HUES64 (cell line): ENCODE measurements at regions not wholly inside any gene's neighbourhood (a gene's known extent, or its start where the extent isn't known, plus 50 kb on each side); places are given as distances from the start of the nearest gene placed in this dataset.

Experiments
- H3K27ac ChIP-seq: 2 replicates; pipeline ENCODE4 v1.7.0; 2013; ENCODE audit warnings: low read depth, low read length, inconsistent platforms
- H3K27me3 ChIP-seq: 2 replicates; pipeline ENCODE4 v1.6.1; 2013; ENCODE audit warnings: mild to moderate bottlenecking, low read length; ENCODE audit not compliant: insufficient read depth
- H3K36me3 ChIP-seq: 2 replicates; pipeline ENCODE4 v1.6.1; 2013; ENCODE audit warnings: mild to moderate bottlenecking, low read length; ENCODE audit not compliant: insufficient read depth
- H3K4me1 ChIP-seq: 2 replicates; pipeline ENCODE4 v1.6.1; 2013; ENCODE audit warnings: mild to moderate bottlenecking, low read length, moderate library complexity; ENCODE audit not compliant: insufficient read depth
- H3K4me3 ChIP-seq: 2 replicates; pipeline ENCODE4 v1.5.1; 2013; ENCODE audit warnings: mild to moderate bottlenecking, low read length, moderate library complexity
- H3K9ac ChIP-seq: 2 replicates; pipeline ENCODE4 v1.6.1; 2013; ENCODE audit warnings: mild to moderate bottlenecking, low read depth, low read length
- H3K9me3 ChIP-seq: 2 replicates; pipeline ENCODE4 v1.6.1; 2013; ENCODE audit warnings: low read depth, low read length; ENCODE audit not compliant: insufficient read depth
- WGBS: fragments of 150-250, 120-280 bp; methylation state at CpG from one replicate; pipeline ENCODE4 v1.1.7; 2013; ENCODE audit warnings: missing lambda C conversion rate; 5-methylcytosine and 5-hydroxymethylcytosine counted together

GRCh38 chr13:103788061-103788652 lies 721.9 kb upstream of the SLC10A2 start:
- no peak overlapping the region for H3K9ac ChIP-seq
- H3K4me1 ChIP-seq = no peaks in the 10 kb centered on the region
- H3K36me3 ChIP-seq = no peaks in the 10 kb centered on the region
- 93% methylated on average over 2 of the region's 2 CpGs for WGBS
- no peaks in the 10 kb centered on the region for H3K27me3 ChIP-seq
- no peak overlapping the region for H3K4me3 ChIP-seq
- no peak overlapping the region for H3K27ac ChIP-seq
- peaks cover 12% of the 10 kb centered on the region; the same call in 1 of the 2 replicates for H3K9me3 ChIP-seq

DNA sequence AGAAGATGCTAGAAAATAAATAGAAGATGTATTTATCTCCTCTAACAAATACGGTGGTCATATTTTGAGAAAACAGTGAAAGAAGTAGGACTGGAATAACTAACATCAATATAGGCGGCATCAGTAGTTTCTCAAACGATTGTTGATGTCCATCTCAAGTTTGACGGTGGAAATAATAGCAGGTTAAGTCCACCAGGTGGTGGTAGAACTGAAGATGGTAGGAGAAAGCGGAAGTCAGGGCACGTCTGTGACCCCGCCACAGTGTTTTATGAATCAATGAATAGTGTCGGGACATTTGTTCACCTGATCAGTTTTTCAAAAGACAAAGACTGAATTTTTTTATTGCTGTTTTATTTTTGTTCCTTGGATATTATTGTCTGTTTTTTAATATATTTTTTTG lies 706.4 kb upstream of the SLC10A2 start:
- Histone ChIP-seq H3K27me3 (no peaks in the 10 kb centered on the region), H3K4me1 (no peaks in the 10 kb centered on the region), H3K4me3 (no peak overlapping the region), H3K9me3 (no peaks in the 10 kb centered on the region), H3K9ac (no peak overlapping the region), H3K36me3 (no peaks in the 10 kb centered on the region), H3K27ac (no peak overlapping the region)
- 78% methylated on average over 8 of the region's 8 CpGs for WGBS

DNA sequence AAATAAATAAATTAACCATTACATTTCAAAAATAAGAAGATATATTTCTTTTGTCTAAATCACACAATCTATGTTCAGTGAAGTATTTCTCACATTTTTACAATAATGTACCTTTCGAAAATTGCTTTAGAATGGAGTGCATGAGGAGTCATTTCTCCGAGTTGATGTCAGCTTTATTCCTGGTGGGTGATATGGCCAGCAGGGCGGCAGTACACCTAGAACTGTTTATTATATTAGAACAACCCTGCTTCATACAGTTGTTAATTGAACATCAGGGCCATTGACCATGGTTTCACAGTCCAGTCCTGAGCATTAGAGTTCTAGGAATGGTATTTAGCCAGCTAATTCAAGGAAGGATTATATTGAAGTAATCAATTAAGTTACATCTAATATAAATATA lies 696.3 kb upstream of the SLC10A2 start:
- no peaks in the 10 kb centered on the region for H3K4me1 ChIP-seq
- no peak overlapping the region for H3K27ac ChIP-seq
- no peaks in the 10 kb centered on the region for H3K9me3 ChIP-seq
- no peak overlapping the region for H3K9ac ChIP-seq
- WGBS = 97% methylated on average over 3 of the region's 3 CpGs
- H3K36me3 ChIP-seq = no peaks in the 10 kb centered on the region
- no peak overlapping the region for H3K4me3 ChIP-seq
- H3K27me3 ChIP-seq = no peaks in the 10 kb centered on the region

DNA sequence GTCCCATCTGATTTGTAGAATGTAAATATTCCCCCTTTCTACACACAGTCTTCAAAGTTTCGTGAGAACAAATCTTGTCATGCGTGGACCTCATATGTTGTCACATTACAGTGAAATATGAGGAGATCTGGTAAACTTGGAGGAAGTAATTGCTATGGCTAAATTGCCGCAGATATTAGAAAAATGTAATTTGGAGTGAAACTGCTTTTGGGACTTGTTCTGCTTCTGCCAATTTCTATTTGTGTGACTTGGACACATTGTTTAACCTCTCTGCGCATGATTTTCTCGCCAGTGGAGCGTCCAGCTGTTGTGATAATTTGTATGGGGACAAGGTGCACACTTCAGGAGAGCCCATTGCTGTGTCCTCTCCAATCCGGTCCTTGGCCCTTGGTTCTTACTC lies 693.1 kb upstream of the SLC10A2 start:
- Histone ChIP-seq H3K36me3 (no peaks in the 10 kb centered on the region), H3K9me3 (no peaks in the 10 kb centered on the region), H3K4me3 (no peak overlapping the region), H3K27ac (no peak overlapping the region), H3K27me3 (no peaks in the 10 kb centered on the region), H3K4me1 (no peaks in the 10 kb centered on the region), H3K9ac (no peak overlapping the region)
- 83% methylated on average over 7 of the region's 7 CpGs for WGBS

- Histone ChIP-seq H3K4me1 (no peaks in the 10 kb centered on the region), H3K36me3 (no peaks in the 10 kb centered on the region), H3K9ac (no peak overlapping the region), H3K9me3 (no peaks in the 10 kb centered on the region), H3K4me3 (no peak overlapping the region), H3K27me3 (no peaks in the 10 kb centered on the region), H3K27ac (no peak overlapping the region)
- no CpG with 5 or more reads among the region's 1 CpG for WGBS
These were observed 692.0 kb upstream of the SLC10A2 start for GRCh38 chr13:103758222-103758621.

- Histone ChIP-seq H3K27ac (no peak overlapping the region), H3K4me3 (no peak overlapping the region), H3K36me3 (no peaks in the 10 kb centered on the region), H3K9me3 (no peaks in the 10 kb centered on the region), H3K4me1 (no peaks in the 10 kb centered on the region), H3K9ac (no peak overlapping the region), H3K27me3 (no peaks in the 10 kb centered on the region)
These were observed 691.1 kb upstream of the SLC10A2 start for GRCh38 chr13:103757361-103757760.

GRCh38 chr13:103754783-103755182 lies 688.6 kb upstream of the SLC10A2 start:
- Histone ChIP-seq H3K27me3 (no peaks in the 10 kb centered on the region), H3K27ac (no peak overlapping the region), H3K36me3 (no peaks in the 10 kb centered on the region), H3K9ac (no peak overlapping the region), H3K4me1 (no peaks in the 10 kb centered on the region), H3K9me3 (no peaks in the 10 kb centered on the region), H3K4me3 (no peak overlapping the region)
- WGBS = no CpG with 5 or more reads among the region's 2 CpGs

- no peaks in the 10 kb centered on the region for H3K4me1 ChIP-seq
- H3K9ac ChIP-seq = no peak overlapping the region
- WGBS = 98% methylated on average over 2 of the region's 2 CpGs
- H3K9me3 ChIP-seq = no peaks in the 10 kb centered on the region
- no peak overlapping the region for H3K4me3 ChIP-seq
- no peak overlapping the region for H3K27ac ChIP-seq
- H3K36me3 ChIP-seq = no peaks in the 10 kb centered on the region
- H3K27me3 ChIP-seq = no peaks in the 10 kb centered on the region
These were observed 668.6 kb upstream of the SLC10A2 start for GRCh38 chr13:103734837-103735236.

DNA sequence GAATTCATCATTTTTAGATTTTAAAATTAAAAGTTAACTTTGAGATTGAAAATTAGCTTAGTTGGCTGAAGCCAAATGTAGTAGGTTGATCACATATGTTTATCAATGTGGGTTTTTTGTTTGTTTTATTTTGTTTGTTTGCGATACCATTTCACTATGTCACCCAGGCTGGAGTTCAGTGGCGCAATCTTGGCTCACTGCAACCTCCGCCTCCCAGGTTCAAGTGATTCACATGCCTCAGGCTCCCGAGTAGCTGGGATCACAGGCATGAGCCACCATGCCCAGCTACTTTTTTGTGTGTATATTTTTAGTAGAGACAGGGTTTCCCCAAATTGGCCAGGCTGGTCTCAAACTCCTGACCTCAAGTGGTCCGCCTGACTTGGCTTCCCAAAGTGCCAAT lies 665.7 kb upstream of the SLC10A2 start:
- H3K27me3 ChIP-seq = no peaks in the 10 kb centered on the region
- H3K9ac ChIP-seq = no peak overlapping the region
- 94% methylated on average over 5 of the region's 5 CpGs for WGBS
- H3K9me3 ChIP-seq = no peaks in the 10 kb centered on the region
- no peak overlapping the region for H3K4me3 ChIP-seq
- no peak overlapping the region for H3K27ac ChIP-seq
- no peaks in the 10 kb centered on the region for H3K36me3 ChIP-seq
- H3K4me1 ChIP-seq = no peaks in the 10 kb centered on the region

GRCh38 chr13:103730407-103730806 lies 664.2 kb upstream of the SLC10A2 start:
- no peak overlapping the region for H3K27ac ChIP-seq
- no peak overlapping the region for H3K4me3 ChIP-seq
- no peaks in the 10 kb centered on the region for H3K4me1 ChIP-seq
- no peaks in the 10 kb centered on the region for H3K27me3 ChIP-seq
- no peak overlapping the region for H3K9ac ChIP-seq
- no peaks in the 10 kb centered on the region for H3K36me3 ChIP-seq
- no peaks in the 10 kb centered on the region for H3K9me3 ChIP-seq
- 90% methylated on average over 6 of the region's 6 CpGs for WGBS

- WGBS = 71% methylated on average over 1 of the region's 1 CpG
- Histone ChIP-seq H3K4me3 (no peak overlapping the region), H3K27ac (no peak overlapping the region), H3K9me3 (no peaks in the 10 kb centered on the region), H3K36me3 (no peaks in the 10 kb centered on the region), H3K27me3 (no peaks in the 10 kb centered on the region), H3K9ac (no peak overlapping the region), H3K4me1 (no peaks in the 10 kb centered on the region)
These were observed 660.6 kb upstream of the SLC10A2 start for GRCh38 chr13:103726808-103727207.

GRCh38 chr13:103716718-103717117 lies 650.5 kb upstream of the SLC10A2 start:
- WGBS = 68% methylated on average over 1 of the region's 1 CpG

More at GRCh38 chr13:103716718-103717117, 650.5 kb upstream of the SLC10A2 start:
- H3K27me3 ChIP-seq = no peaks in the 10 kb centered on the region
- H3K27ac ChIP-seq = no peak overlapping the region
- H3K9ac ChIP-seq = no peak overlapping the region
- no peaks in the 10 kb centered on the region for H3K9me3 ChIP-seq
- H3K4me1 ChIP-seq = no peaks in the 10 kb centered on the region
- no peaks in the 10 kb centered on the region for H3K36me3 ChIP-seq
- no peak overlapping the region for H3K4me3 ChIP-seq
